Ovary (tissue), 3 donors: ENCODE measurements at regions not wholly inside any gene's neighbourhood (a gene's known extent, or its start where the extent isn't known, plus 50 kb on each side); places are given as distances from the start of the nearest gene placed in this dataset.

Experiments
- EP300 ChIP-seq: sonication (generic); formaldehyde crosslinking; IDR thresholded peaks from one replicate; pipeline ENCODE4 v1.6.1; 2017; ENCODE audit warnings: antibody characterized with exemption
- TF ChIP-seq, protein P1 (sequence below), 3 donors: fragments of 450-650 bp in 2 of 3; fragments of 200-600 bp in 1 of 3; IDR thresholded peaks; one replicate each; pipeline versions ENCODE4 v1.5.1 to v1.8.0; 2016 to 2022; ENCODE audit warnings: antibody characterized with exemption in 3 of 3, mild to moderate bottlenecking in 1 of 3
- donor health status: DM: no; HTN: no; CAD: no.

DNA sequence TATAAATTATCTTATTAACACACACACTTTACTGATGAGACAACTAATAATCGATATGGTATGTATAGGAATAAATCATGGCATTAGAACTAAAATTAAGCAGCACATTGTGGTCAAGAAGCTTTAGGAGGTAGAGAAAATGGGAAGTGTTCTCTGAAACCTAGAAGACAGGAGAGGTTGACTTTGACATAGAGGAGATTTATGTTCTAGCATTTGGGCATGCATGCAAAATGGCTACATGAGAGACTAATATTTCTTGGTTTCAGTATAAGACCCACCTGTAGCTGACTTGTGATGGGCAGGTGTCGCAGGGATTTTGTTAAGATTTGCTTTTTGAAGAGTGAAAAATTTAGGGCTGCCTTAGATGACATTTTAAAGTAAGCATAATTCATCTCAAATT is 209.7 kb upstream of the POU1F1 start:
- TF ChIP-seq, protein P1, sequence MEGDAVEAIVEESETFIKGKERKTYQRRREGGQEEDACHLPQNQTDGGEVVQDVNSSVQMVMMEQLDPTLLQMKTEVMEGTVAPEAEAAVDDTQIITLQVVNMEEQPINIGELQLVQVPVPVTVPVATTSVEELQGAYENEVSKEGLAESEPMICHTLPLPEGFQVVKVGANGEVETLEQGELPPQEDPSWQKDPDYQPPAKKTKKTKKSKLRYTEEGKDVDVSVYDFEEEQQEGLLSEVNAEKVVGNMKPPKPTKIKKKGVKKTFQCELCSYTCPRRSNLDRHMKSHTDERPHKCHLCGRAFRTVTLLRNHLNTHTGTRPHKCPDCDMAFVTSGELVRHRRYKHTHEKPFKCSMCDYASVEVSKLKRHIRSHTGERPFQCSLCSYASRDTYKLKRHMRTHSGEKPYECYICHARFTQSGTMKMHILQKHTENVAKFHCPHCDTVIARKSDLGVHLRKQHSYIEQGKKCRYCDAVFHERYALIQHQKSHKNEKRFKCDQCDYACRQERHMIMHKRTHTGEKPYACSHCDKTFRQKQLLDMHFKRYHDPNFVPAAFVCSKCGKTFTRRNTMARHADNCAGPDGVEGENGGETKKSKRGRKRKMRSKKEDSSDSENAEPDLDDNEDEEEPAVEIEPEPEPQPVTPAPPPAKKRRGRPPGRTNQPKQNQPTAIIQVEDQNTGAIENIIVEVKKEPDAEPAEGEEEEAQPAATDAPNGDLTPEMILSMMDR (IDR thresholded peaks at IDR 0.05): no peak
- no peak for TF ChIP-seq EP300
